ENCODE measurements at regions not wholly inside any gene's neighbourhood (a gene's known extent, or its start where the extent isn't known, plus 50 kb on each side); places are given as distances from the start of the nearest gene placed in this dataset.

DNA sequence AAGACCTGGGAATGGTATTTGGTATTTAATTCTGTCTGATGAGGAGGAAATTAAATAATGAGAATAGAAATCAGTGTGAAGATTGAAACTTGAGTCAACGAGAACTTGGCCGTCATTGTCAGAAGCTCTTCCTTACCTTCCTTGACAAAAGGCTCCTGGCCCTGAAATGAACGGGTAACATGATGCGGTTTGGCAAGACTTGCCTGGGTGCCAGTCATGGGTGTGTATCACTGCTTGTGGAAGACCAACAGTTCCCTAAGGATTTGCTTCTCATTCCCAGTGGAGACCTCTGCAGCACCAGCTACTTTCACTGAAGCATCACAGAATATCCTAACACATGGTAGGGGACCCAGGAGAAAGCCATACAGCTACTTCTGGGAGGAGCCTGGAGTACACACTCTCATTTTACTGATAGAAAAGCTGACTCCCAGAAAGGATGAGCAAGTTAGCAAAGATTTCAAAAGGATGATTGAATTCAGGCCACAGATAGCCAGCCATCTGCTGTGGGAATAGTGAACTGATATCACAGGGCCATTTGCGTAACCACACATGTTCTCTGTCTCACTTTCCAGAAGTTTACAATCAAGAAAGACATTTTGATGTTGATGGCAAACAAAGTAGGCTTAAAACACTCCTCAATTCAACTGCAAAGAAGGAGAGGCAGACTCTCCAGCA is 258.1 kb upstream of the SALL1 start:
- no peaks in the 10 kb centered on the region for H3K9me3 ChIP-seq
- DNase-seq, result no peak
- in situ Hi-C loops (cut with MboI; ENCODE audit: low pct_ligation_motif_present in 1 of 4, low pct_unique_long_range_greater_than_20kb in 1 of 4, low sequenced_read_pairs in 3 of 4) (no loop called here), intact Hi-C loops (cut with DNase I; ENCODE audit: low total_unique reads) (no loop called here)
- no peaks in the 10 kb centered on the region for H3K27me3 ChIP-seq
- H3K4me3 ChIP-seq, result no peak overlapping the region
- H3K36me3 ChIP-seq, result no peaks in the 10 kb centered on the region
- WGBS, 2 donors (ENCODE audit: low coverage in 1 of 2), result 76 to 87% methylated on average over 4 to 5 of the region's 5 CpGs
- no peaks in the 10 kb centered on the region for H3K4me1 ChIP-seq
- no peak overlapping the region for H3K27ac ChIP-seq
- no peak for TF ChIP-seq POLR2AphosphoS5 (IDR thresholded peaks at IDR 0.05)
- no peak for TF ChIP-seq EP300 (IDR thresholded peaks at IDR 0.05; ENCODE audit: low read depth)
- TF ChIP-seq POLR2A (IDR thresholded peaks at IDR 0.05), result no peak
- TF ChIP-seq, protein P1, sequence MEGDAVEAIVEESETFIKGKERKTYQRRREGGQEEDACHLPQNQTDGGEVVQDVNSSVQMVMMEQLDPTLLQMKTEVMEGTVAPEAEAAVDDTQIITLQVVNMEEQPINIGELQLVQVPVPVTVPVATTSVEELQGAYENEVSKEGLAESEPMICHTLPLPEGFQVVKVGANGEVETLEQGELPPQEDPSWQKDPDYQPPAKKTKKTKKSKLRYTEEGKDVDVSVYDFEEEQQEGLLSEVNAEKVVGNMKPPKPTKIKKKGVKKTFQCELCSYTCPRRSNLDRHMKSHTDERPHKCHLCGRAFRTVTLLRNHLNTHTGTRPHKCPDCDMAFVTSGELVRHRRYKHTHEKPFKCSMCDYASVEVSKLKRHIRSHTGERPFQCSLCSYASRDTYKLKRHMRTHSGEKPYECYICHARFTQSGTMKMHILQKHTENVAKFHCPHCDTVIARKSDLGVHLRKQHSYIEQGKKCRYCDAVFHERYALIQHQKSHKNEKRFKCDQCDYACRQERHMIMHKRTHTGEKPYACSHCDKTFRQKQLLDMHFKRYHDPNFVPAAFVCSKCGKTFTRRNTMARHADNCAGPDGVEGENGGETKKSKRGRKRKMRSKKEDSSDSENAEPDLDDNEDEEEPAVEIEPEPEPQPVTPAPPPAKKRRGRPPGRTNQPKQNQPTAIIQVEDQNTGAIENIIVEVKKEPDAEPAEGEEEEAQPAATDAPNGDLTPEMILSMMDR (IDR thresholded peaks at IDR 0.05), result no peak

DNA sequence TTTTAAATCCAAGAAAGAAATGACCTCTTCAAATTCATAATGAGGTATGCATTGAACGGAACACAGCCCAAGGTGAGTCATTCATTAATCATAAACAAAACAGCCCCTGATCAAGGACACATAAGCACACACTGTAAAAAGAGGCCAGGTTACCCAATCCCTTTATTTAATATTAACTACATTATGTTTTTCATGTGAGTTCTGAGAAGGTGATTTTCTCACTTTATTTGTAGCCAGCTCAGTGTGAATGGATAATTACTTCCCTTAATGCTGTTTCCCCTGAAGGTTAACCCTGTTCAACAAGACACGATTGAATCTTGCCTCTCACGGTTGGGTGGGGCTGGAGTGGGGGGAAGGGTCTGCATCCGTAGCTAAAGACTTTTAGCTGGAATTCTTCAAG is 257.3 kb upstream of the SALL1 start:
- no peak overlapping the region for H3K4me3 ChIP-seq
- no peaks in the 10 kb centered on the region for H3K36me3 ChIP-seq
- WGBS, 2 donors (ENCODE audit: low coverage in 1 of 2), result 20 to 32% methylated on average over 3 to 4 of the region's 4 CpGs
- H3K27ac ChIP-seq, result no peak overlapping the region
- in situ Hi-C loops (cut with MboI; ENCODE audit: low pct_ligation_motif_present in 1 of 4, low pct_unique_long_range_greater_than_20kb in 1 of 4, low sequenced_read_pairs in 3 of 4), result no loop called here
- H3K27me3 ChIP-seq, result no peaks in the 10 kb centered on the region
- no peaks in the 10 kb centered on the region for H3K9me3 ChIP-seq
- H3K4me1 ChIP-seq, result no peaks in the 10 kb centered on the region
- no peak for DNase-seq
- TF ChIP-seq, protein P1 (IDR thresholded peaks at IDR 0.05), result no peak
- no peak for TF ChIP-seq POLR2A (IDR thresholded peaks at IDR 0.05)
- no peak for TF ChIP-seq POLR2AphosphoS5 (IDR thresholded peaks at IDR 0.05)
- no peak for TF ChIP-seq EP300 (IDR thresholded peaks at IDR 0.05; ENCODE audit: low read depth)
- intact Hi-C loops (cut with DNase I; ENCODE audit: low total_unique reads), result no loop called here

DNA sequence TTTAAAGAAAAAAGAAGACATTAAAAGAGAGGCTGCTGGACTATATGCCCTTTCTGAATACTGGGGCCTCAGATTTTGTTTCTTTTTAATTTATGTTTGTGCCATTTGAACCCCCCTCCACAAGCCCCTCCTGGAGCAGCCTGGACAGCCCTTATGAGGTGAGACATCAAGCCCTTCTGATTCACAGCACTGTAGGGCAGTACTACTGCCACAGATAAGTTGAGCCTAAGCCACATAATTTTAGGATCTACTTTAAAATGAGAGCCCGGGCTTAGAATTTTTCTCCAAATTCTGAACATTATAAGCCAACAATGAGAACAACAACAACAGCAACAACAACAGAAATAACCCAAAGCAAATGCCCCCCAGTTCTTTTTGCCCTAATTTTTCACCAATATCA is 256.9 kb upstream of the SALL1 start:
- Histone ChIP-seq H3K27me3 (no peaks in the 10 kb centered on the region), H3K27ac (no peak overlapping the region), H3K36me3 (no peaks in the 10 kb centered on the region), H3K4me3 (no peak overlapping the region), H3K9me3 (no peaks in the 10 kb centered on the region), H3K4me1 (no peaks in the 10 kb centered on the region)
- in situ Hi-C loops (cut with MboI; ENCODE audit: low pct_ligation_motif_present in 1 of 4, low pct_unique_long_range_greater_than_20kb in 1 of 4, low sequenced_read_pairs in 3 of 4) (no loop called here), intact Hi-C loops (cut with DNase I; ENCODE audit: low total_unique reads) (no loop called here)
- DNase-seq, result no peak
- TF ChIP-seq, protein P1 (IDR thresholded peaks at IDR 0.05), result no peak
- TF ChIP-seq POLR2A (IDR thresholded peaks at IDR 0.05), result no peak
- no peak for TF ChIP-seq EP300 (IDR thresholded peaks at IDR 0.05; ENCODE audit: low read depth)
- WGBS, 2 donors (ENCODE audit: low coverage in 1 of 2), result 69 to 83% methylated on average over 1 of the region's 1 CpG

DNA sequence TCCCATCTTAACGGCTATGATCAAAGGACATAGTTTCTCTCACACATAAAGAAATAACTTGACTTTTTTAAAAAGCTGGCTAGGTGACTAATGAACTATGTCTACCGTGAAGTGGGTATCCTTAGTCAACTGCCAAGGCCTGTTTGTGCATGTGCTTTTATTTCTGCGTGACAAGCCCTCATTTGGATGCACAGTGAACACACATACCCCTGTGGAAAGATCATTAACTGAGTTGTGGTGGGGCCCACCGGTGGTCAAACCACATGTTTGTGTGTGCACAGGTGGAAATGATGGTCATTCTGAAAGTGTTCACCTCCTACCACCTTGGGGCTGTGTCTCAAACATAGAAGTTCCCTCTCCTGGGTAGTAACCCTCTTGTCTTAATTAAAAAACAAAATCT is 256.1 kb upstream of the SALL1 start:
- no peaks in the 10 kb centered on the region for H3K4me1 ChIP-seq
- TF ChIP-seq POLR2A (IDR thresholded peaks at IDR 0.05) (no peak), EP300 (IDR thresholded peaks at IDR 0.05; ENCODE audit: low read depth) (no peak), POLR2AphosphoS5 (IDR thresholded peaks at IDR 0.05) (no peak)
- TF ChIP-seq, protein P1 (IDR thresholded peaks at IDR 0.05), result no peak

More for the DNA sequence above, 256.1 kb upstream of the SALL1 start:
- Histone ChIP-seq H3K36me3 (no peaks in the 10 kb centered on the region), H3K27ac (no peak overlapping the region), H3K4me3 (no peak overlapping the region), H3K9me3 (no peaks in the 10 kb centered on the region), H3K27me3 (no peaks in the 10 kb centered on the region)
- in situ Hi-C loops (cut with MboI; ENCODE audit: low pct_ligation_motif_present in 1 of 4, low pct_unique_long_range_greater_than_20kb in 1 of 4, low sequenced_read_pairs in 3 of 4) (no loop called here), intact Hi-C loops (cut with DNase I; ENCODE audit: low total_unique reads) (no loop called here)
- DNase-seq, result no peak
- WGBS, 2 donors (ENCODE audit: low coverage in 1 of 2), result 58 to 83% methylated on average over 2 to 4 of the region's 4 CpGs

All from transverse colon (tissue), 4 donors.